ENCODE measurements at regions not wholly inside any gene's neighbourhood (a gene's known extent, or its start where the extent isn't known, plus 50 kb on each side); places are given as distances from the start of the nearest gene placed in this dataset.

DNA sequence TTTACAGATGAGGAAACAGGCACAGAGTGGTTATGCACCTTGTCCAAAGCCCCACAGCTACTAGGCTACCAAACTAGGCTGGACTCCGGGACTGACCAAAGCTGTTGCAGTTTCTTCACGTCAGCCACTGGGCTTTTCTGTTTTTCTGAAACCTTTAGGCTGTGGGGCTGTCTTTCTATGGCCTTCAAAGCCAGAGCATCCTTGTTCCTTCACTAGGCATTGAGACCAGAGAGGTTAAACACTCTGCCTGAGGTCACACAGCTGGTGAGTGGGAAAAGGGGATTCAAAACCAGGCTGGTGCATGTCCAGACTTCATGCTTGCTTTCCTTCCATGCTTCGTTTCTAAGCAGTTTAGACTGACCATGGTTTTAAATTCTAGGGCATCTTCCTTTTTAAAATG is 97.5 kb upstream of the KCNG1 start:
- Histone ChIP-seq H3K36me3 (ENCODE audit: control insufficient read depth, insufficient read depth, low read length) (no peaks in the 10 kb centered on the region), H3K9ac (ENCODE audit: insufficient read depth, low read length) (no peak overlapping the region), H3K27me3 (ENCODE audit: control insufficient read depth, insufficient read depth, low read length) (no peaks in the 10 kb centered on the region), H3K4me2 (ENCODE audit: extremely low read depth, insufficient read depth, low read length) (no peak overlapping the region), H4K20me1 (ENCODE audit: control insufficient read depth, extremely low read depth, insufficient read depth, low read length) (no peaks in the 10 kb centered on the region), H3K4me1 (ENCODE audit: control insufficient read depth, extremely low read depth, insufficient read depth, low read length) (peaks cover 2% of the 10 kb centered on the region), H3K79me2 (ENCODE audit: control insufficient read depth, insufficient read depth, low read length) (no peaks in the 10 kb centered on the region), H3K27ac (ENCODE audit: insufficient read depth, low read length) (no peak overlapping the region), H3K9me3 (ENCODE audit: control insufficient read depth, insufficient read depth, low read depth, low read length) (no peaks in the 10 kb centered on the region), H3K4me3 (replicated peaks in 1 of 4; ENCODE audit: control extremely low read depth in 1 of 4, insufficient read depth in 1 of 4, low read depth in 3 of 4, low read length in 4 of 4) (no peak overlapping the region), H2AFZ (ENCODE audit: low read length) (no peak overlapping the region)
- no peak for TF ChIP-seq EZH2 (IDR thresholded peaks at IDR 0.05; ENCODE audit: low read length, missing control alignments)
- TF ChIP-seq, protein P1, sequence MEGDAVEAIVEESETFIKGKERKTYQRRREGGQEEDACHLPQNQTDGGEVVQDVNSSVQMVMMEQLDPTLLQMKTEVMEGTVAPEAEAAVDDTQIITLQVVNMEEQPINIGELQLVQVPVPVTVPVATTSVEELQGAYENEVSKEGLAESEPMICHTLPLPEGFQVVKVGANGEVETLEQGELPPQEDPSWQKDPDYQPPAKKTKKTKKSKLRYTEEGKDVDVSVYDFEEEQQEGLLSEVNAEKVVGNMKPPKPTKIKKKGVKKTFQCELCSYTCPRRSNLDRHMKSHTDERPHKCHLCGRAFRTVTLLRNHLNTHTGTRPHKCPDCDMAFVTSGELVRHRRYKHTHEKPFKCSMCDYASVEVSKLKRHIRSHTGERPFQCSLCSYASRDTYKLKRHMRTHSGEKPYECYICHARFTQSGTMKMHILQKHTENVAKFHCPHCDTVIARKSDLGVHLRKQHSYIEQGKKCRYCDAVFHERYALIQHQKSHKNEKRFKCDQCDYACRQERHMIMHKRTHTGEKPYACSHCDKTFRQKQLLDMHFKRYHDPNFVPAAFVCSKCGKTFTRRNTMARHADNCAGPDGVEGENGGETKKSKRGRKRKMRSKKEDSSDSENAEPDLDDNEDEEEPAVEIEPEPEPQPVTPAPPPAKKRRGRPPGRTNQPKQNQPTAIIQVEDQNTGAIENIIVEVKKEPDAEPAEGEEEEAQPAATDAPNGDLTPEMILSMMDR (conservative IDR thresholded peaks at IDR 0.05 in 1 of 2, IDR thresholded peaks at IDR 0.05 in 1 of 2; ENCODE audit: low read depth in 1 of 2, low read length in 2 of 2) = no peak
- no peak for DNase-seq (ENCODE audit: low read depth in 2 of 2)

DNA sequence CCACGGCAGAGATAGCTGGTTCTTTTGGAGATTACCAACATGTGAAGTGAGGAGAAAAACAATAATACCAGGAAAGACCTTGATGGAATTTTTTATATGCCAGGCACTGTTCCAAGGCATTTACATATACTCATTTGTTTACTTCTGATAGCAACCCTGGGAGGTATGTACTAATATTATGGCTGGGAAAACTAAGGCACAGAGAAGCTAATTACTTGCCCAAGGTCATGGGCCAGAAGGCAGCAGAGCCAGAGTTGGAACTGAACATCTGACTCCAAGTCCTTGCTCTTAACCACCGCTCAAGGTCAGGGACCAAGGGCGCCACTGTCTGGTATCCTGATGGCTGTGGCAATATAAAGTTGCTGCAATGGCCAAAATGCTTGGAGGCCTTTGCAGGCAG is 97.0 kb upstream of the KCNG1 start:
- no peak for TF ChIP-seq EZH2 (IDR thresholded peaks at IDR 0.05; ENCODE audit: low read length, missing control alignments)
- TF ChIP-seq, protein P1 (conservative IDR thresholded peaks at IDR 0.05 in 1 of 2, IDR thresholded peaks at IDR 0.05 in 1 of 2; ENCODE audit: low read depth in 1 of 2, low read length in 2 of 2) = no peak
- Histone ChIP-seq H4K20me1 (ENCODE audit: control insufficient read depth, extremely low read depth, insufficient read depth, low read length) (no peaks in the 10 kb centered on the region), H3K4me2 (ENCODE audit: extremely low read depth, insufficient read depth, low read length) (no peak overlapping the region), H3K4me3 (replicated peaks in 1 of 4; ENCODE audit: control extremely low read depth in 1 of 4, insufficient read depth in 1 of 4, low read depth in 3 of 4, low read length in 4 of 4) (no peak overlapping the region), H3K9me3 (ENCODE audit: control insufficient read depth, insufficient read depth, low read depth, low read length) (no peaks in the 10 kb centered on the region), H3K27ac (ENCODE audit: insufficient read depth, low read length) (no peak overlapping the region), H3K4me1 (ENCODE audit: control insufficient read depth, extremely low read depth, insufficient read depth, low read length) (peaks cover 2% of the 10 kb centered on the region), H3K79me2 (ENCODE audit: control insufficient read depth, insufficient read depth, low read length) (no peaks in the 10 kb centered on the region), H3K36me3 (ENCODE audit: control insufficient read depth, insufficient read depth, low read length) (no peaks in the 10 kb centered on the region), H2AFZ (ENCODE audit: low read length) (no peak overlapping the region), H3K27me3 (ENCODE audit: control insufficient read depth, insufficient read depth, low read length) (no peaks in the 10 kb centered on the region), H3K9ac (ENCODE audit: insufficient read depth, low read length) (no peak overlapping the region)
- DNase-seq (ENCODE audit: low read depth in 2 of 2) = no peak

DNA sequence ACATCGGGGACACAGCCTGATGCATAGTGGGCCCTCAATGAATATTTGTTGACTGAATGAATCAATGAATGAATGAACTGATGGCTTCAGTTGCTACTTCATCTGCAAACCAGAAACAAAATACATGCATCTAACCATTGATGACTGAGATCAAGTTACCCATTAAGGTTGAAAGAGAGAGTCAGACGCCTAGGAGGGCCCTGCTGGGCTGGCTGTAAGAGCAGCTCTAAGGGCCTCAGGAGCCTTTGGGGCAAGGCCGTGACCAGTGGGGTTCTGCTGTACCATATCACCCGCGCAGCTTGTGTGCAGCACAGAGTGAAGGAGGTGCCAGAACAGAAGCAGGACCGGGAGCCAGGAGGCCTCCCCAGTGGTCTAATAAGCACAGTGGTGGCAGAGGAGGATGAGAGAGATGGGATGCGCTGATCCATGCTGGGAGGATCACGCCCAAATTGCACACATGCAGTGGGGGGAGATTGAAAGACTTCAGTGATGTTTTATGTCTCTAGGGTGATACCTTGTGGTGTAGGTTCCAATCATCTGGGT is 96.1 kb upstream of the KCNG1 start:
- Histone ChIP-seq H3K27ac (ENCODE audit: insufficient read depth, low read length) (no peak overlapping the region), H4K20me1 (ENCODE audit: control insufficient read depth, extremely low read depth, insufficient read depth, low read length) (no peaks in the 10 kb centered on the region)

More for the DNA sequence above, 96.1 kb upstream of the KCNG1 start:
- no peaks in the 10 kb centered on the region for H3K27me3 ChIP-seq (ENCODE audit: control insufficient read depth, insufficient read depth, low read length)
- H3K9me3 ChIP-seq (ENCODE audit: control insufficient read depth, insufficient read depth, low read depth, low read length) = no peaks in the 10 kb centered on the region
- no peaks in the 10 kb centered on the region for H3K36me3 ChIP-seq (ENCODE audit: control insufficient read depth, insufficient read depth, low read length)
- no peak for TF ChIP-seq EZH2 (IDR thresholded peaks at IDR 0.05; ENCODE audit: low read length, missing control alignments)
- TF ChIP-seq, protein P1 (conservative IDR thresholded peaks at IDR 0.05 in 1 of 2, IDR thresholded peaks at IDR 0.05 in 1 of 2; ENCODE audit: low read depth in 1 of 2, low read length in 2 of 2) = no peak
- no peak overlapping the region for H3K9ac ChIP-seq (ENCODE audit: insufficient read depth, low read length)
- H3K4me3 ChIP-seq (replicated peaks in 1 of 4; ENCODE audit: control extremely low read depth in 1 of 4, insufficient read depth in 1 of 4, low read depth in 3 of 4, low read length in 4 of 4) = no peak overlapping the region
- peaks cover 2% of the 10 kb centered on the region for H3K4me1 ChIP-seq (ENCODE audit: control insufficient read depth, extremely low read depth, insufficient read depth, low read length)
- no peak for DNase-seq (ENCODE audit: low read depth in 2 of 2)
- H2AFZ ChIP-seq (ENCODE audit: low read length) = no peak overlapping the region
- H3K4me2 ChIP-seq (ENCODE audit: extremely low read depth, insufficient read depth, low read length) = no peak overlapping the region
- H3K79me2 ChIP-seq (ENCODE audit: control insufficient read depth, insufficient read depth, low read length) = no peaks in the 10 kb centered on the region

Data from fibroblast of lung (primary cell).